GM12891 (cell line): ENCODE measurements at regions not wholly inside any gene's neighbourhood (a gene's known extent, or its start where the extent isn't known, plus 50 kb on each side); places are given as distances from the start of the nearest gene placed in this dataset.
A peak's percentile ranks its signal among the peaks of the same experiment; 100 is the strongest.
"Not testable (repeated sequence)": the region's sequence is repeated elsewhere in the genome, so short reads cannot be mapped to it uniquely, and the experiment has no call there.

Experiments used
- DNase-seq: peaks from one replicate; pipeline ENCODE4 v3.0.0; 2011; ENCODE audit warnings: low spot score; ENCODE audit not compliant: insufficient read length
- FAIRE-seq: peaks from 2 replicates; lab custom pipeline; 2011; peaks lifted over from hg19 to GRCh38; lab: Jason Lieb, UNC
- PAX5 ChIP-seq: IDR thresholded peaks from 2 replicates; pipeline ENCODE4 v1.6.1; 2011; ENCODE audit warnings: low read length, moderate library complexity, mild to moderate bottlenecking; ENCODE audit not compliant: insufficient read depth, severe bottlenecking
- POLR2A ChIP-seq: IDR thresholded peaks from 2 replicates; pipeline ENCODE4 v1.6.1; 2011; ENCODE audit warnings: low read depth, low read length, control low read depth
- POLR2AphosphoS5 ChIP-seq: IDR thresholded peaks from 2 replicates; pipeline ENCODE4 v1.6.1; 2011; ENCODE audit warnings: low read depth, low read length, control low read depth
- POU2F2 ChIP-seq: IDR thresholded peaks from 2 replicates; pipeline ENCODE4 v1.6.1; 2011; ENCODE audit warnings: low read depth, mild to moderate bottlenecking, control low read depth, low read length, moderate library complexity
- SPI1 ChIP-seq: IDR thresholded peaks from 2 replicates; pipeline ENCODE4 v1.6.1; 2011; ENCODE audit warnings: low read depth, low read length, control low read depth
- TAF1 ChIP-seq: IDR thresholded peaks from 2 replicates; pipeline ENCODE4 v1.6.1; 2011; ENCODE audit warnings: low read depth, low read length, control low read depth

DNA sequence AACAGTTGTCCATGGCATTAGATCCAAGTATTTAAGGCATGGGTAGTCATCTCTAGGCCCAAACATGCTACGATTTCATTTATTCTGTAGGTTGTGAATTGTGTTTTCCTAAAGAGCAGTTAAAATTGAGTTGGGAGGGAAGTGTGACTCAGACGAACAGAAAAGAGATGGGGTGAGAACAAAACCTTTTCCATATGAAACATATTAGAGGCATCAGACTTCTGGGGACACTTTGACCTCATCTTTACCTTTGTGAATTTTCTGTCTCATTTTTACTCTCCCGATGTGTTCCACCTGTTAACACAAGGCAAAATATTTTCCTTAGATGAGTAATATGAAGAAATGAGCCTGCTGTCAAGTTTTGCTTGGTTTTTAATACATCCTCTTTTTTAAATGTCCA lies 181.3 kb downstream of the ESM1 start:
- TF ChIP-seq SPI1, result no peak
- no peak for TF ChIP-seq POLR2AphosphoS5
- TF ChIP-seq POLR2A, result no peak
- no peak for TF ChIP-seq TAF1
- TF ChIP-seq POU2F2, result no peak
- no peak for TF ChIP-seq PAX5
- FAIRE-seq, result no peak
- DNase-seq, result no peak

DNA sequence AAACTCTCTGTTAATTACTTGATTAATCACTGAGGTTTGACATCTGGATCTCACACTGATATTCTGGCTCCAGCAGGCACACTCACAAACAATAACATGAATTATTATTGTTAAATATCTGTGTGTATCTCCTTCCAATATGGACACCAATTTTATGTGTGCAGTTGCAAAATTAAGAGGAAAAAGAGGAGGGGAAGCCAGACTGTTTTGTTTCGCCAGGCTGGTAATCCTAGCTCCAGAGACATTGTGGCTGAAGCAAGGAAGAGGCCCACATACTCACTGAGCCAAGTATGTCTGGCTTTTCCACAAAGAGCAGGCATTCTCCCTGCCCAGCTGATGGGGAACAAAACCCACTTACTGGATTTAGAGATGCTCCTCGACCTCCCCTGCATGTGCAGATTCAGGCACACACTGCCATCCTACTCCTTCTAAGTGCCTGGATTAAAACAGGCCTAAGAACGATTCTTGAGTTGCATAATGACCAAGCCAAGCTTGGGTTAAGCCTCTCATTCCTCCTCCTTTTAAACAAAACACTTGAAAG lies 181.9 kb downstream of the ESM1 start:
- TF ChIP-seq POU2F2 (no peak), PAX5 (no peak), POLR2AphosphoS5 (no peak), POLR2A (no peak), TAF1 (no peak), SPI1 (no peak)
- DNase-seq (no peak), FAIRE-seq (no peak)

DNA sequence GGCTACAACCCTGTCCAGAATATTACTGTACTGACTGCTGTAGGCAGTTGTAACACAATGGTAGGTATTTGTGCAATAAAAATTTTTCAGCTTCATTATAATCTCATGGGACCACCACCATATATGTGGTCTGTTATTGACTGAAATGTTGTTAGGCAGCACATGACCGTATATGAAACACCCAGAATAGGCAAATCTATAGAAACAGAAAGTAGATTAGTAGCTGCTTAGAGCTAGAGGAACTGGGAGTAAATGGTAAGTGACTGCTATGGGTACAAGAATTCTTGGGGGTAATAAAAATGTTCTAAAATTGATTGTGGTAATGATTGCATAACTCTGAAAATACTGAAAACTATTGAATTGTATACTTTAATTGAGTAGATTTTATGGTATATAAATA lies 185.7 kb downstream of the ESM1 start:
- no peak for DNase-seq
- FAIRE-seq, result no peak
- no peak for TF ChIP-seq POU2F2
- TF ChIP-seq SPI1, result peak; percentile 72

DNA sequence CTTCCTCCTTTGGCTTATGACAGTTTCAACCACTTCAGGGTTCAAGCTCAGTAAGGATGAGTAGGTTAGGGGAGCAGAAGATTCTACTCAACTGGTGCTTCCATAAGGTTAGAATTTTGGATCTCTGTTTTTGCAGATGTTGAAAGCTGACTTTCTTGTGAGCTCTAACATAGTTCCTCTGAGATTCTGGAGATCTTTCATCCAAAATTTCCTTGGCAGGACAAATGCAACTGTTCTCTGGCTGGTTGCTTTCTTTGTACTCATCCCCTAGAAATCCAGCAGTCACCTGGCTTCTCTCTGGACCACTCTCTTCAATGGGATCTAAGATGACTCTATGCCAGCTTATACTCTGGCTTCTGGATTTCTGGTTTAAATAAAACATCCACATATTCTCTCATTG lies 189.6 kb downstream of the ESM1 start:
- TF ChIP-seq POU2F2 (no peak), SPI1 (no peak), POLR2AphosphoS5 (no peak), PAX5 (no peak), TAF1 (no peak), POLR2A (no peak)
- FAIRE-seq (no peak), DNase-seq (no peak)

DNA sequence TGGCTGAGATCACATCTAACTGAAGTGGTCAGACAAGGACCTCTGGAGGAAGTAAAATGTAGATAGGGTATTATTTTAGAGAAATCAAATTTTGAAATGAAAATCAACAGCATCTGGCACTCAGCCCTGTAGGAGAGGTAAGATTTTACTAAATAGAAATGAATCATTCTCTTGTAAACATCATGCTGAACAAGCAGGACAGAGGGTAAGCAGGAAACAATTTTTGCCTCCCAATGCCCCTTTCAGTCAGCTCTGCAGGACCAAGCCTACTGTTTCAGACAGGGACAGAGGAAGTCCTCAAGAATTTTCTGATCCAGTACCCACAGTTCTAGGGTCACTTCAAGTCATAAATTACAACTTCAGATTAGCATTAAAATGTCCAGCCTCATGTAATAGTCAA lies 190.1 kb downstream of the ESM1 start:
- FAIRE-seq (no peak), DNase-seq (no peak)
- no peak for TF ChIP-seq POLR2A
- TF ChIP-seq SPI1, result no peak
- no peak for TF ChIP-seq POU2F2
- TF ChIP-seq PAX5, result no peak
- no peak for TF ChIP-seq TAF1
- no peak for TF ChIP-seq POLR2AphosphoS5

DNA sequence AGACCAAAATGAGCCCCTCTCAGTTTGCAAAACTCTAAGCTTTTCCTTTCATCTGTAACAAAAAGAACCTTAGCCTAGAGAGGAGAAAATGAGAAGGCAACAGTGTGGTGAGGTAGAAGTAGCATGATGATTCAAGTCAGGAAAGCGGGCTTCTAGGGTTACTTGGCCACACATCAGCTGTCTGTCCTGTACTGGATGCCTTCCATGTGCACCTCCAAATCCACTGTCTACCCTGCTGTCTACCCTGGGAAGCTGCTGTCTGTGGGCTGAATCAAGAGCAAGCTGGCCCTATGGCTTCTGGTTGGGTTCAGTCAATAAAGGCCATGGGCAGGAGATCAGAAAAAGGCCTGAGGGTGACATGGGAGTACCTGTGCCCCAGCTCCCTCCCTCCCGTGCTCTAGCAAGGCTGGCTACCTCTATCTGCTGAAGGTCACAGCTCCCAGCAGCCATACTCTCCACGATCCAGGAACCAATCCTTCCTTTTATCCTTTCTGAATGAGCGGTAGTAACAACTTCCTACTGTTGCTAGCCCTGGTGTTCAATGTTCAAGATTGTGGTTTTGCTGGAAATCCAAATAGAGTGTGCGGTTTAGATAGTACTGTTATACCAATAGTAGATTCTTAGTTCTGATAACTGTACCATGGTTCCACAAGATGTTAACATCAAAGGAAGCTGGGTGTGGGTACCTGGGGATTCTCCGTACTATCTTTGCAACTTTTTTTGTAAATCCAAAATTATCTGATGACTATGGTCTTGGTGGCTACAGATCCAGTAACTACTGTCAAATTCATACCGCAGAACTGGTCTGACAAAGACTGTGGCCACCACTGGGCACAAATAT lies 191.0 kb downstream of the ESM1 start:
- TF ChIP-seq POLR2AphosphoS5 (no peak), SPI1 (no peak), POU2F2 (no peak), PAX5 (no peak), TAF1 (no peak), POLR2A (no peak)
- FAIRE-seq (no peak), DNase-seq (no peak)

DNA sequence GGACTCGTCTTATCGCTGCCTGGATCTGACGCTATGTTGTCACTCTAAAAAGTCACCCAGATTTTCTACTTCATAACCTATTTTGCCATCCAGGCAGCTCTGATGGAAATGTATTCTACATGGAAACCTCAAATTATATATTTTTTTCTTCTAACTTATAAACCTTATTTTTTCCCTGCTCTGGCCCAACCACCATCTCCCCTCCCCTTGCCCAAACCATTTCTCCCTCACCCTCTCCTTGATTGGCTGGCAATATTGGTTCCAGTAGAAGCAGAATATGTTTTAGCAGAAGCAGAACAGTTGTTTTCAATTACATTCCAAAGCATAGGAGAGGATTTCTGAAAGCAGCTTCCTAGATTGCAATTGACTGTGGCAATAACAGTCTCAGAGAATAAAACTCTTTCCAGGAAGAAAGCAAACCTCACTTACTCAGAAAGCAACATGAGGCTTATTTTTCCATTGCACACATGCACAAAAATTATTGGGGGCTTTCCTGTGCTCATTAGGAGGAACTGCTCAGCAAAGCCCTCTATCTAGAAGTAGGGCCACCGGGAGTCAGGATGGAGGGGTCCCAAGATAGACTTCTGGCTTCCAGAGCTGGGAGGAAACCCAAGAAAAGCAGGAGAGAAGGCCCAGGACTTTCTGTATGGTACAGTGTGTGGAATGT lies 191.8 kb downstream of the ESM1 start:
- TF ChIP-seq PAX5 (no peak), POU2F2 (no peak), POLR2AphosphoS5 (no peak), SPI1 (no peak), TAF1 (no peak)
- DNase-seq (no peak), FAIRE-seq (no peak)

DNA sequence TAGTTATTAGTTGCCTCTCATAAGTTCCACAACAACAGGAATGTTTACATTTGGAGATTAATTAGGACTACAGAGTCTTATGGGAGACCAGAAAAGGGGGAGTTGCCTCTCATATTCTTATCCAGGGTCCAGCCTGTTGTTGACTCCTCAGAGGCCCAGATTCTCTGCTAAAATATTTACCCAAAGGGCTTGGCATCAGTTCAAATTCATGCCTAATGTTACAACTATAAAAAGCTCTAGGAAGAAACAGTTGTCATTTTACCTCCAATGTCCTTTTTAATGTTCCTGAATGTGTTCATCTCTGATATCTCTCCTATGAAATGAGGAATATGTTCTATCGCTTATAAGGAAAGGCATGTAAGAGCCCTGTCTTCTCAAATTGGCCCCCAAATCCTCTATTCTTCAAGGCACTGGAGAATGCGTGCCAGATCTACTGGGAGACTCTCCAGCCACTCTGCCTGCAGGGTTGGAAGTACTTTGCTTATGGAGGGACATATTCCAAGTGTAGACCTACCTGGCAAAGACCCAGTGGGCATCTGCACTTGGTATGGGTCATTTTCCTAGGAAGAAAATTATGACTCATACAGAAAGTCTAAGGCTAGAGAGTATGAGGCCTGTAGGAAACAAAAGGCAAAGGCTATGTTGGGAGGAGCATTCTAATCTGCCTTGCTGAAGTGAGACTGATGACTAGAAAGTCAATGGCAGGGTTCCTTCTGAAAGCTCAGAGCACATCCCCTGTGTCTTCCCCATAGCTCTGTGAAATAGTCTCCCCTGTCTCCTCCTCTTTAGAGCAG lies 192.6 kb downstream of the ESM1 start:
- no peak for TF ChIP-seq POLR2A
- no peak for TF ChIP-seq SPI1
- TF ChIP-seq POU2F2, result no peak
- no peak for TF ChIP-seq POLR2AphosphoS5
- TF ChIP-seq PAX5, result no peak
- DNase-seq (no peak), FAIRE-seq (no peak)

DNA sequence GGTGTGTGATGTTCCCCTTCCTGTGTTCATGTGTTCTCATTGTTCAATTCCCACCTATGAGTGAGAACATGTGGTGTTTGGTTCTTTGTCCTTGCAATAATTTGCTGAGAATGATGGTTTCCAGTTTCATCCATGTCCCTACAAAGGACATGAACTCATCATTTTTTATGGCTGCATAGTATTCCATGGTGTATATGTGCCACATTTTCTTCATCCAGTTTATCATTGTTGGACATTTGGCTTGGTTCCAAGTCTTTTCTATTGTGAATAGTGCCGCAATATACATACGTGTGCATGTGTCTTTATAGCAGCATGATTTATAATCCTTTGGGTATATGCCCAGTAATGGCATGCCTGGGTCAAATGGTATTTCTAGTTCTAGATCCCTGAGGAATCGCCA lies 197.5 kb downstream of the ESM1 start:
- DNase-seq, FAIRE-seq: not testable (repeated sequence)
